ENCODE measurements at regions not wholly inside any gene's neighbourhood (a gene's known extent, or its start where the extent isn't known, plus 50 kb on each side); places are given as distances from the start of the nearest gene placed in this dataset.

- DNase-seq = no peak
These were observed 334.8 kb downstream of the NSG2 start for GRCh38 chr5:174380311-174380710.

GRCh38 chr5:174381241-174381640 is 335.7 kb downstream of the NSG2 start:
- DNase-seq = no peak

- DNase-seq = no peak
These were observed 338.0 kb downstream of the NSG2 start for GRCh38 chr5:174383210-174384167.

DNA sequence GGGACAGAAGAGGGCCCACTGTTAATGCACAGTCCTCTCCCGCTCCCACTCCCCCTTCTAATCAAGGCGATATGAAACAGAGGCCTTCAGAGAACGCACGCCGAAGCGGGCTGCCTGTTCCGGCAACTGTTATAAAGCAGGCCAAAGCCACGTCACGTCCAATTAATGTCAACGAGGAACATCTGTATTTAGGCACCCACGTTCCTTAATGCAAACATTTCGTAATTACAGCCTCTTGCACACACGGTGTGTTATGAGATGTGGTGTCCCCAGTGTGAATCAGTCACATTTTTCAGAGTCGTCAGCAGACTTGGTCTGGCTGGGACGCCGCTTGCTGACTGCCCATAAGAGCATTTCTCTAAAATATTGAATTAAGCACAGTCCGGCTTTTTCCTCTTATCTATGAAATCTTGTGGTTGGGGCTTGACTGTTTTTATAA is 339.0 kb downstream of the NSG2 start:
- no peak for DNase-seq

- no peak for DNase-seq
These were observed 338.1 kb upstream of the MSX2 start for GRCh38 chr5:174386306-174386705.

DNA sequence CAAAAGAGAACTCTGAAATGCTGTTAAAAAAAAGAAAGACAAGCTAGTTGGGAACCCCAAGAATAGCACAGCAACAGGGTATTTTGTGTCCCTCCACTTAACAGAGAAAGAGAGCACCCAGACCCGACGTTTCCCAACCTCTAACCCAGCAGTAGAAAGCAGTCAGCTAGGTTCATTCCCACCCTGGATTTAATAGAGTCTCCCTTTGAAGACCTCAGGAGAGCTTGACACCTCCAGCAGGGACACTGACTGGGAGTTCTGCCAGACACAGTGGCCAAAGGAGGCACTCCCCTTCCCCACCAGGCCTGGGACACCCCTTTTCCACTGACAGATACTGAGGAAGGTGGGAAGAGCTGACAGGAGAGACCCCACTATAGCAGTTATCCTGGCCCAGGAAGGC is 337.5 kb upstream of the MSX2 start:
- DNase-seq = no peak

DNA sequence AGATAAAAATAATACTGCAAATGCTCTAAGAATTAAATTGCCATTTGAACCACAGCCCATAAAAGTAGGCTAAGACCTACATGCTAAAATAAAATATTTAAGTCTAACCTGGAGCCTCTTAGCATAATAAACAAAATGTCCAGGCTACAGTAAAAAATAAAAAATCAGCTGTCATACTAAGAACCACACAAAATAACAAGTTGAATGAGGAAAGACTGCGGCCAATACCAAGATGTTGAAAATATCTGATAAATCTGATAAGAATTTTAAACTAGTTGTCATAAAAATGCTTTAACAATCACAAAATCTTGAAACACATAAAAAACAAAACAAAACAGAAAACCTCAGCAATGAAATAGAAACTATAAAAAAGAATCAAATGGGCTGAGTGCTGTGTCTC is 336.9 kb upstream of the MSX2 start:
- no peak for DNase-seq

DNA sequence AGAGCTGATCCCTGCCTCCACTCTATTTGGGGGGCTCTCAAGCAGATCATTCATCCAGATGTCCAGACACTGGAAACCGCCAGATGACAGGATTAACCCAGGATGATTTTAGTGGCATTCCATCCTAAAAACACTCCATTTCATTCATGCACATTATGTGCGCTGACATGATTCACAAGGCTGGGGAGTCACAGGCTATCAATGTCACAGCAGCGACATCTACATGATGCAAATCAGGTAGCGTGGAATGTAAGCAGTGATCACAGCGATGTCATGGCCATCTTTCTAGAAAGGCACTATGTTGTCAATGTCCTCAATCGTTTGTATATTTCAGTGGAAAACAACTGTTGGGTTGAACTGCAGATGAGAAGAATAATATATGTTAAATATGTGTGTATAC is 331.5 kb upstream of the MSX2 start:
- DNase-seq = no peak

DNA sequence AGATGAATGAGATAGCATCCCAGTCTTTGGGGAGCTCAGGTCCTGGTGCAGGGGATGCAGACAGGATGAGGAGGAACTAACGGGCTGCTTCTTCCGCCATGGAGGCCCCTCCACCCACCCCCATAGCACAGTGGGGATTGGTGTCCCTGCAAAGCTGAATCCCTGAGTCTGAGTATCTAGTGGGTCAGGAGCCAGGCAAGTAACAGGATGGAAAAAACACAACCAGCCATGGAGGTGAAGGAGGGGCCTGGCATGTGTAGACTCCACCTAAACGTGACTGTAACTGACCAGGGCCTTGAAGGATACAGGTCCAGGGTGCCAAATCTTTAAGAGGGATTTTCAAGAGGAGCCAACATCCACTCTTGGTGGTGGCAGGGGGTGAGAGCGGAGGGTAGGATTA is 327.8 kb upstream of the MSX2 start:
- no peak for DNase-seq

- DNase-seq = no peak
These were observed 327.2 kb upstream of the MSX2 start for GRCh38 chr5:174397206-174397605.

DNA sequence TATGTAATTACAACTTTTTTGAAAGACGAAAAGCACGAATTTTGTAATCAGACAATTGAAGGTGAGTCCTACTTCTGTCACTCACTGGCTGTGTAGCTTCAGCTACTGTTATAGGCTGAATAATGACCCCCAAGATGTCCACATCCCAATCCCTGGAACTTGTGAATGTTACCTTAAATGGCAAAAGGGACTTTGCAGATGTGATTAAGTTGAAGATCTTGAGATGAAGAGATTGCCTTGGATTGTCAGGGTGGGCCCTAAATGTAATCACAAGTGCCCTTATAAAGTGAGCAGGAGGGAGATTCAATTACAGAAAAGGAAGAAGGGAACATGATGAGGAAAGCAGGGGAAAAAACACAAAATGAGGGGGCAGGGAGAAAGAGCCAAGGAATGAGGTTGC is 326.2 kb upstream of the MSX2 start:
- no peak for DNase-seq

GRCh38 chr5:174399411-174399810 is 325.0 kb upstream of the MSX2 start:
- no peak for DNase-seq

DNA sequence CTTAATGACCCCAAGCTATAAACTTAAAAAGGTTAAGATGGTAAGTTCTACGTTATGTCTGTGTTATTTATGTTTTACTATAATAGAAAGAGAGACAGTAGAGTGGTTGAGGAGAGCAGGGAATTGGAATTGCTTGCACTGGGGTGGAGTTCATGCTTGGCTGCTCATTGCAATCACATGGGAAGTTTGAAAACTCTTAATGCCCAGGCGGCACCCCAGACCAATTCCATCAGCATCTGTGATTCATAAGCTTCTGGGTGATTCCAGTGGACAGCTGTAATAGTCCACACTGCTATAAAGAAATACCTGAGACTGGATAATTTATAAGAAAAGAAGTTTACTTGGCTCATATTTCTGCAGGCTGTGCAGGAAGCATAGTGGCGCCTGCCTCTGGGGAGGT is 323.9 kb upstream of the MSX2 start:
- no peak for DNase-seq

GRCh38 chr5:174401793-174402192 is 322.6 kb upstream of the MSX2 start:
- no peak for DNase-seq

DNA sequence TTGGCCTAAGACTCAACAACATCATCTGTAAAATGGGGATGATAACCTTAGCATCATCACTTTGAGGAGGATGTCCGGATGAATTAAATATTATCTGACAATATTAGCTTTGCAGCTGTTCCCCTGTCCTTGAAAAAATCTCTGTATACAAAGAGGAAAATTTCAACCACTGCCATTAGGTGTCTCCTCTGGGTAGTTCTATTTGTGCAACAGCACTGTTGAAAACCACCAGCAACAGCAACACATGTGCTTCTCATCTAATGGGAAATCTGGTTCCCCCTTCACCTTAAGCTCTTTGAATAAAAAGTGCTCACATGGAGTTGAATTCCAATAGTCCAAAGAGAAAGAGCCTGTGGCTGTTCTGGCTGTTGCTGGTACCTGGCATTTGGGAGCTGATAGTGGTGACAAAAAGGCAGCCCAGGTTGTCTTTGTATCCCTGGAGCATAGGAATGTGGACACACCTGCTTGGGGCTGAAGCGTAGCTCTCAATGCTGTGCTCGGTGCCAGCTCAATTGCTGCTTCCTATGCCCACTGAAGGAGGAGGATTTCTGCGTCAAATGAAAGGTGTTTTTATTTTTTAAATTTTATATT is 322.1 kb upstream of the MSX2 start:
- no peak for DNase-seq

GRCh38 chr5:174404848-174405247 is 319.5 kb upstream of the MSX2 start:
- DNase-seq = no peak

DNA sequence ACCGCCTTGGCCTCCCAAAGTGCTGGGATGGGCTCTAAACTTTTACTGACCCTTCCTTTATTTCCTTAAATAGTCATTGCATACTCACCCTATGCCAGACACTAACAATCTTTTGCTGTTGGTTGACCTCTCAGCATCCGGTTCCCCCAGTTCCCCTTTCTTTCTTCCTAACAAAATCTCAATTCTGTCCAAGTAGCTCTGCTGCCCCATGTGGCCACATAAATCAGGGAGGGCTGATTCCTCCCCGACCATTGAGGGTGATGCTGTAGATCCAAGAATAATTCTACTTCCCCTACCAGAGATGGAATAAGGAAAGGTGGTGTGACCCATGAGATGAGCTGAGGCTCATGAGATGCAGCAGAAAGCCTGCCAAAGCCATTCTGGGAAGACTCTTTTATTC is 315.3 kb upstream of the MSX2 start:
- DNase-seq = no peak

DNA sequence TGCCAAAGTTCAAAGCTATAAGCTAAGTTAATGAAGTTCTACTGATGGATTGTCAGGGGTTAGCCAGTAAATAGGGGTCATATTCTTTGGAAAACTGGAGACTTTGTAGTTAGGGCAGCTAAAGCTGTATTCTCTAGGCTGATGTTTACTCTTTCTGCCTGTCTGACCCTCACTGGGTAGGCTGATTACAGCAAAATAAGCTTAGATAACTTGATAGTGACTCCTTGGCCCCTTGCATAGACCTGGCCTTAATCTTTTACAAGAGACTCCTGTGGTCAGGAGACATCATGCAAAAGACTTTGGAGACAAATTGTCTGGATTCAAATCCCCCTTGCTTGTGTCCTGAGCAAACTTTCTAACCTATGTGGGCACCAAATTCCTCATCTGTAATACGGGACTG is 314.4 kb upstream of the MSX2 start:
- no peak for DNase-seq

DNA sequence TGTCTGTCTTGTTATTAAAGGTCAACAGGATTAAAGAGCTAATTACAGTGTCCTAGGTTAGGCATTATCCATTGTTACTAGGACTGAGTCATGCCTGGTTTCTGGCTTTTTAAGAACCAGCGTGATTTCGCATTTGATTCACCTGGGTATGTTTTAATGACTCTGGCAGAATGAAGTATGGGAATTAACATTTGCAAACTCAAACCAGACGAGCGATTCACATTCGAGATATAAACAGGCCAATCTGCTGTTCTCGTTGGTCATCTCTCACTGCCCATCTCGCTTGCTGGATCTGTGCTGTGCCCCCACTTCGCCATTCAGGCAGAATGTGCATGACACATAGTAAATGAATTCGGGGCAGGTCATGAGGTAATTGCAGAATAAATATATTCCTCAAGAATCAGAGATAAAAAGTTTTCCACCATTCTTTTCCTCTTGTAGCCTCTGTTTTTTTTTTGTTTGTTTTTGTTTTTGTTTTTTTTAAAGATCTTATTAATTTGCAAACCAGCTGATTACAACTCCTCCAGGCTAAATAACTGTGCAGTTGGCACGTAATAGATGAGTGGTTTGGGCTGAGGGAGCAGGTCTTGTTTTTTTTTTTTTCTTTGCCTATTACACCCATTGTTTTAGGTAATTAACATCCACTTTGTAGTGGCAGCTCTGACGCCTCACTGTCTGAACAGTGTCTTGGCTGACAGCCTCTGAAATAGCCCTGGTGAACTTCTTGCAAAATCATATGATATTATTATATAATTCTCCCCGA is 313.5 kb upstream of the MSX2 start:
- no peak for DNase-seq

- no peak for DNase-seq
These were observed 312.9 kb upstream of the MSX2 start for GRCh38 chr5:174411479-174411819.

- no peak for DNase-seq
These were observed 312.0 kb upstream of the MSX2 start for GRCh38 chr5:174412374-174412773.

DNA sequence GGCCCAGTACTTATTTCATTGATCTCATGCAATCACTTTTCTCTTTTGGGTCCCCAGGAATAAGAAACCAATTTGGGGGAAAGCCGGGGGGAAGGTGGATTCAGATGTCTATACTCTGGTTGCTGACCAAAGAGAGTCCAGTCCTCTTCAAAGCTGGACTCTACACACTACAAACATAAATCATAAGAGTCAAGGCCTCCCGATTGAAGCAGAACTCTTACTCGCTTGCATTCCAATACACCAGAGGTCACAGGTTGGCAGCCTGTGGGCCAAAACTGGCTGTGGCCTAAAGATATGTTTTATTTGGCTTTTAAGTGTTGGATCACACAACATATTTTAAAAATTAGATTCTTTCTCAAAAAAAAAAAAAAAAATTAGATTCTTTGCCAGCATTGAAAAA is 311.4 kb upstream of the MSX2 start:
- no peak for DNase-seq

GRCh38 chr5:174413567-174414314 is 310.6 kb upstream of the MSX2 start:
- DNase-seq = no peak
